HG02970 (cell line): ENCODE measurements at regions not wholly inside any gene's neighbourhood (a gene's known extent, or its start where the extent isn't known, plus 50 kb on each side); places are given as distances from the start of the nearest gene placed in this dataset.

Experiments
- ATAC-seq: cut with Tn5 transposase; IDR thresholded peaks from one replicate; pipeline ENCODE4 v1.9.1; 2021; ENCODE audit warnings: mild to moderate bottlenecking, moderate library complexity, moderate number of reproducible peaks; ENCODE audit not compliant: unreplicated experiment, low FRiP score

GRCh38 chr10:91694170-91694794 lies 61.4 kb upstream of the PPP1R3C start:
- ATAC-seq = no peak

GRCh38 chr10:91691981-91692380 lies 59.1 kb upstream of the PPP1R3C start:
- no peak for ATAC-seq

- no peak for ATAC-seq
Observed at GRCh38 chr10:91690996-91691676, 58.3 kb upstream of the PPP1R3C start.

GRCh38 chr10:91690412-91690811 lies 57.5 kb upstream of the PPP1R3C start:
- ATAC-seq = no peak

DNA sequence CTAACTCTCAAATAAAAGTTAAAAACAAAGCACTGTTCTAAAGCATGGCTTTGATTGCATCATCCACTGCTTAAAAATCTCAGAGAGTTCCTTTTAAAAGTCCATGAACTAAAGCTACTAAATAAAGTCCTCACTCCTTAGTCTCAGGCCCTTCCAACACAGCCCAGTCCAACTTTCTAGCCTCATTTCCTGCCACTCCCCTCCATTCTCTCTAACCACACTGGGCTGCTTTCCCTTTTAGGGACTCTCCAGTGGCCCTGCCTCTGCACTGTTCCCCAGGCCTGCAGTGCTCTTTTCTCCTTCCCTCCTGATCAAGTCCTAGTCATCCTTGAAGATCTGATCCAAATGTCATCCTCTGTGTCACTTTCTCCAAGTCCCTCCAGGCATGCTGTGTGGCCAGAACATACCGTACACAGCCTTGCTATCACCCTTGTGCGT lies 56.9 kb upstream of the PPP1R3C start:
- no peak for ATAC-seq

GRCh38 chr10:91684841-91685240 lies 52.0 kb upstream of the PPP1R3C start:
- no peak for ATAC-seq

- ATAC-seq = no peak
Observed at GRCh38 chr10:91683975-91684374, 51.1 kb upstream of the PPP1R3C start.

- ATAC-seq = no peak
Observed at GRCh38 chr10:91682912-91683311, 50.0 kb upstream of the PPP1R3C start.
